ENCODE measurements at regions not wholly inside any gene's neighbourhood (a gene's known extent, or its start where the extent isn't known, plus 50 kb on each side); places are given as distances from the start of the nearest gene placed in this dataset.
"Not testable (repeated sequence)": the region's sequence is repeated elsewhere in the genome, so short reads cannot be mapped to it uniquely, and the experiment has no call there.

- DNase-seq = no peak
These were observed 74.7 kb upstream of the SNTG2 start for GRCh38 chr2:875687-876615.

GRCh38 chr2:873651-874580, 76.7 kb upstream of the SNTG2 start:
- DNase-seq = peak; percentile 91

GRCh38 chr2:873027-873426, 77.6 kb upstream of the SNTG2 start:
- DNase-seq = no peak

- DNase-seq = no peak
These were observed 78.5 kb upstream of the SNTG2 start for GRCh38 chr2:871926-872680.

- DNase-seq = no peak
These were observed 79.4 kb upstream of the SNTG2 start for GRCh38 chr2:871175-871727.

GRCh38 chr2:870426-870825, 80.2 kb upstream of the SNTG2 start:
- DNase-seq = no peak

- DNase-seq = no peak
These were observed 80.8 kb upstream of the SNTG2 start for GRCh38 chr2:869894-870293.

GRCh38 chr2:869357-869871, 81.2 kb upstream of the SNTG2 start:
- no peak for DNase-seq

- DNase-seq = not testable (repeated sequence)
These were observed 81.8 kb upstream of the SNTG2 start for GRCh38 chr2:868857-869256.

GRCh38 chr2:867296-867695, 83.4 kb upstream of the SNTG2 start:
- no peak for DNase-seq

GRCh38 chr2:866887-867286, 83.8 kb upstream of the SNTG2 start:
- no peak for DNase-seq

GRCh38 chr2:866009-866680, 84.5 kb upstream of the SNTG2 start:
- DNase-seq = no peak

- no peak for DNase-seq
These were observed 86.0 kb upstream of the SNTG2 start for GRCh38 chr2:864501-865106.

- no peak for DNase-seq
These were observed 86.8 kb upstream of the SNTG2 start for GRCh38 chr2:863732-864450.

- no peak for DNase-seq
These were observed 87.8 kb upstream of the SNTG2 start for GRCh38 chr2:862731-863466.

- no peak for DNase-seq
These were observed 88.3 kb upstream of the SNTG2 start for GRCh38 chr2:862355-862687.

- peak; percentile 36 for DNase-seq
These were observed 88.8 kb upstream of the SNTG2 start for GRCh38 chr2:861655-862354.

GRCh38 chr2:860259-860855, 90.3 kb upstream of the SNTG2 start:
- no peak for DNase-seq

- no peak for DNase-seq
These were observed 92.0 kb upstream of the SNTG2 start for GRCh38 chr2:858646-859045.
